CD4-positive, alpha-beta T cell (primary cell): ENCODE measurements at regions not wholly inside any gene's neighbourhood (a gene's known extent, or its start where the extent isn't known, plus 50 kb on each side); places are given as distances from the start of the nearest gene placed in this dataset.

ENCODE experiments used
- ATAC-seq: fragments of 200-7000 bp; cut with Tn5 transposase; one replicate; pipeline ENCODE4 v1.10.0; 2022; ENCODE audit warnings: mild to moderate bottlenecking; ENCODE audit not compliant: poor library complexity
- CTCF ChIA-PET: fragments of 350-600 bp; sonication (Branson Sonifier 250); formaldehyde crosslinking; loops from one replicate; lab custom pipeline; 2021; ENCODE audit warnings: antibody characterized with exemption, inconsistent platforms; lab: Charles Lee
- POLR2A ChIA-PET: fragments of 350-600 bp; sonication (Branson Sonifier 250); formaldehyde crosslinking; loops from one replicate; lab custom pipeline; 2021; ENCODE audit warnings: antibody characterized with exemption, inconsistent platforms; lab: Charles Lee
- DNase-seq, 14 experiments: peaks; one replicate each; pipeline ENCODE4 v3.0.0-alpha.2; 2013 to 2020; ENCODE audit warnings: mixed read lengths in 2 of 14
- H3K27ac ChIP-seq, 2 donors: one replicate each; pipeline versions ENCODE4 v1.5.1 to v1.7.0; 2013; ENCODE audit warnings: low read length in 2 of 2, low read depth in 1 of 2, mild to moderate bottlenecking in 1 of 2
- H3K27me3 ChIP-seq, 2 experiments: 1 replicate in 1 of 2; 2 replicates in 1 of 2; pipeline versions ENCODE4 v1.6.1 to v1.7.0; 2013; ENCODE audit warnings: low read length in 2 of 2, control low read depth in 1 of 2, mild to moderate bottlenecking in 1 of 2, moderate library complexity in 1 of 2; ENCODE audit not compliant: insufficient read depth in 2 of 2, control insufficient read depth in 1 of 2
- H3K36me3 ChIP-seq: one replicate; pipeline ENCODE4 v1.6.1; 2013; ENCODE audit warnings: low read length, control low read depth; ENCODE audit not compliant: insufficient read depth
- H3K4me1 ChIP-seq: one replicate; pipeline ENCODE4 v1.6.1; 2013; ENCODE audit warnings: low read length, control low read depth; ENCODE audit not compliant: insufficient read depth
- H3K4me3 ChIP-seq: one replicate; pipeline ENCODE4 v1.5.1; 2013; ENCODE audit warnings: mild to moderate bottlenecking, low read length, moderate library complexity
- H3K9me3 ChIP-seq, 2 experiments: 1 replicate in 1 of 2; 2 replicates in 1 of 2; pipeline versions ENCODE4 v1.6.1 to v1.7.0; 2013; ENCODE audit warnings: low read length in 2 of 2, mild to moderate bottlenecking in 2 of 2, control low read depth in 1 of 2, moderate library complexity in 1 of 2; ENCODE audit not compliant: control insufficient read depth in 1 of 2, insufficient read depth in 1 of 2
- H3K27ac Mint-ChIP-seq: one replicate; pipeline ENCODE4 v1.8.0; 2020; ENCODE audit warnings: mixed read lengths
- H3K27me3 Mint-ChIP-seq: one replicate; pipeline ENCODE4 v1.8.0; 2021; ENCODE audit warnings: mixed read lengths
- H3K36me3 Mint-ChIP-seq: one replicate; pipeline ENCODE4 v1.8.0; 2021; ENCODE audit warnings: low read depth, mixed read lengths
- H3K4me1 Mint-ChIP-seq: one replicate; pipeline ENCODE4 v1.8.0; 2021; ENCODE audit warnings: low read depth, mixed read lengths
- H3K4me3 Mint-ChIP-seq: one replicate; pipeline ENCODE4 v1.8.0; 2020; ENCODE audit warnings: mild to moderate bottlenecking, mixed read lengths
- H3K9me3 Mint-ChIP-seq: one replicate; pipeline ENCODE4 v1.8.0; 2020; ENCODE audit warnings: mixed read lengths
- intact Hi-C, 2 experiments: fragments of 100-400 bp; cut with DNase I in 1 of 2; cut with micrococcal nuclease in 1 of 2; formaldehyde crosslinking; loops; one replicate each; pipeline versions ENCODE4 v1.15.1 to v1.9.0; 2023 to 2025; cut with DNase I, micrococcal nuclease
- TF ChIP-seq, protein P1 (sequence below): fragments of 200-600 bp; IDR thresholded peaks from one replicate; pipeline ENCODE4 v1.8.0; 2022; ENCODE audit warnings: antibody characterized with exemption, mild to moderate bottlenecking

DNA sequence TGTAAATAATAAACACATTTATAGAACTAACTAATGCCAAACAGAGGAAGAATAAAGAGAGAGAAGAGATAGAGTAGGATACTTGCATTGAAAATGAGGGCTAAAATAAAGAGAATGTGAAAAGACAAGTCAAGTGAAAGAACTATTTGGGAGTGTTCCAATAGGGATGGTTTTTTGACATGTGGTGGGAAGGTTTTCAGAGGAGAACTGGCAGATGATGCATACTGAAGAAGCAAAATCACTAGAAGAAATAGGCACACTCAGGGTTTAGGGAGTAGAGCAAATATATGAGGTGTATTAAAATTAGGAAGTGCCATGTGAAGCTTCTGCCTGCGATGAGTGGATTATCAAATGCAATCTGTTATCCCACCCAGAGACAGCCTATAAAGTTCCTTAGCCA, 744.8 kb downstream of the REEP3 start:
- TF ChIP-seq, protein P1, sequence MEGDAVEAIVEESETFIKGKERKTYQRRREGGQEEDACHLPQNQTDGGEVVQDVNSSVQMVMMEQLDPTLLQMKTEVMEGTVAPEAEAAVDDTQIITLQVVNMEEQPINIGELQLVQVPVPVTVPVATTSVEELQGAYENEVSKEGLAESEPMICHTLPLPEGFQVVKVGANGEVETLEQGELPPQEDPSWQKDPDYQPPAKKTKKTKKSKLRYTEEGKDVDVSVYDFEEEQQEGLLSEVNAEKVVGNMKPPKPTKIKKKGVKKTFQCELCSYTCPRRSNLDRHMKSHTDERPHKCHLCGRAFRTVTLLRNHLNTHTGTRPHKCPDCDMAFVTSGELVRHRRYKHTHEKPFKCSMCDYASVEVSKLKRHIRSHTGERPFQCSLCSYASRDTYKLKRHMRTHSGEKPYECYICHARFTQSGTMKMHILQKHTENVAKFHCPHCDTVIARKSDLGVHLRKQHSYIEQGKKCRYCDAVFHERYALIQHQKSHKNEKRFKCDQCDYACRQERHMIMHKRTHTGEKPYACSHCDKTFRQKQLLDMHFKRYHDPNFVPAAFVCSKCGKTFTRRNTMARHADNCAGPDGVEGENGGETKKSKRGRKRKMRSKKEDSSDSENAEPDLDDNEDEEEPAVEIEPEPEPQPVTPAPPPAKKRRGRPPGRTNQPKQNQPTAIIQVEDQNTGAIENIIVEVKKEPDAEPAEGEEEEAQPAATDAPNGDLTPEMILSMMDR = no peak
- Mint-ChIP-seq H3K27me3 (no peaks in the 10 kb centered on the region), H3K4me3 (no peak overlapping the region), H3K9me3 (peaks cover 4% of the 10 kb centered on the region), H3K36me3 (no peaks in the 10 kb centered on the region), H3K4me1 (no peaks in the 10 kb centered on the region), H3K27ac (no peak overlapping the region)
- ChIA-PET POLR2A (no interaction called here), CTCF (no interaction called here)
- Histone ChIP-seq H3K36me3 (no peaks in the 10 kb centered on the region), H3K9me3 (peaks cover 0 to 4% of the 10 kb centered on the region in 2 experiments), H3K4me1 (no peaks in the 10 kb centered on the region), H3K4me3 (no peak overlapping the region), H3K27ac (no peak overlapping the region), H3K27me3 (no peaks in the 10 kb centered on the region)
- DNase-seq (no peak), ATAC-seq (no peak)
- intact Hi-C loops = no loop called here

DNA sequence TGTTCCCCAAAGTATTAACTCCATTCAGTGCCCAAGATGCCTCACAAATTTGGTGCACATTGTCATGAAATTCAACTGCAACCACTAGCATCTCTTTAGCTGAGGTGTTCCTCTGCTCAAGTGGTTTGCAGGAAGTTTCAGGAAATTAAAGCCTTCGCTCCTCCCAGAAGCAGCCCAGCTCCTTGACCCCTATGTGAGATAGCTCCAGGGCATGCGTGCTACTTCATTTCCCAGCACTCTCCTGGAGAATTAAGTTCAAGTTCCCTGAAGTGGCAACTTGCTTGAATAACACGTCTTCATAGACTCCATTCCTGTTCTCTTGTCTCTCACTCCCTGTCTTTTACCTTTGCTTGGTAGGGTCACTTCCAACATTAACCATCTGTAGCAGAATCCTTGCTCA, 750.3 kb downstream of the REEP3 start:
- TF ChIP-seq, protein P1 = no peak
- no peak for DNase-seq
- H3K36me3 ChIP-seq = no peaks in the 10 kb centered on the region
- no peaks in the 10 kb centered on the region for H3K4me1 Mint-ChIP-seq
- POLR2A ChIA-PET = no interaction called here
- H3K27me3 ChIP-seq = no peaks in the 10 kb centered on the region
- H3K4me3 Mint-ChIP-seq = no peak overlapping the region
- H3K4me3 ChIP-seq = no peak overlapping the region
- H3K4me1 ChIP-seq = no peaks in the 10 kb centered on the region
- ATAC-seq = no peak
- H3K9me3 Mint-ChIP-seq = no peaks in the 10 kb centered on the region
- H3K36me3 Mint-ChIP-seq = no peaks in the 10 kb centered on the region
- no peaks in the 10 kb centered on the region for H3K9me3 ChIP-seq
- no peak overlapping the region for H3K27ac ChIP-seq
- intact Hi-C loops = no loop called here
- no peak overlapping the region for H3K27ac Mint-ChIP-seq
- CTCF ChIA-PET = no interaction called here
- no peaks in the 10 kb centered on the region for H3K27me3 Mint-ChIP-seq

GRCh38 chr10:64271983-64272382, 750.8 kb downstream of the REEP3 start:
- no peak overlapping the region for H3K27ac Mint-ChIP-seq
- H3K4me1 Mint-ChIP-seq = no peaks in the 10 kb centered on the region
- no peaks in the 10 kb centered on the region for H3K27me3 Mint-ChIP-seq
- H3K36me3 Mint-ChIP-seq = no peaks in the 10 kb centered on the region
- ChIA-PET POLR2A (no interaction called here), CTCF (no interaction called here)
- no peaks in the 10 kb centered on the region for H3K4me1 ChIP-seq
- no peaks in the 10 kb centered on the region for H3K27me3 ChIP-seq
- H3K9me3 Mint-ChIP-seq = no peaks in the 10 kb centered on the region
- H3K36me3 ChIP-seq = no peaks in the 10 kb centered on the region
- no peak overlapping the region for H3K4me3 Mint-ChIP-seq
- no peaks in the 10 kb centered on the region for H3K9me3 ChIP-seq
- intact Hi-C loops = no loop called here
- DNase-seq (no peak), ATAC-seq (no peak)
- TF ChIP-seq, protein P1 = no peak
- no peak overlapping the region for H3K27ac ChIP-seq
- H3K4me3 ChIP-seq = no peak overlapping the region
